ENCODE measurements at regions not wholly inside any gene's neighbourhood (a gene's known extent, or its start where the extent isn't known, plus 50 kb on each side); places are given as distances from the start of the nearest gene placed in this dataset.

- ATAC-seq (no peak), DNase-seq (ENCODE audit: low spot score) (no peak)
- no peaks in the 10 kb centered on the region for H3K36me3 Mint-ChIP-seq
- ChIA-PET CTCF (no interaction called here), POLR2A (no interaction called here)
- no peak overlapping the region for H3K27ac Mint-ChIP-seq
- no peaks in the 10 kb centered on the region for H3K4me1 Mint-ChIP-seq
- no peaks in the 10 kb centered on the region for H3K9me3 Mint-ChIP-seq
- H3K4me3 Mint-ChIP-seq, result no peak overlapping the region
- no peaks in the 10 kb centered on the region for H3K27me3 Mint-ChIP-seq (ENCODE audit: low read depth)
- TF ChIP-seq ZBTB21 (CRISPR knock-in tag; IDR thresholded peaks at IDR 0.05; ENCODE audit: borderline replicate concordance) (no peak), MYBL2 (CRISPR knock-in tag; IDR thresholded peaks at IDR 0.05) (no peak), NFYB (CRISPR knock-in tag; conservative IDR thresholded peaks at IDR 0.05; ENCODE audit: low read depth) (no peak), NR1H2 (CRISPR knock-in tag; IDR thresholded peaks at IDR 0.05) (no peak), CTCF (IDR thresholded peaks at IDR 0.05) (no peak)
- TF ChIP-seq, protein P1, sequence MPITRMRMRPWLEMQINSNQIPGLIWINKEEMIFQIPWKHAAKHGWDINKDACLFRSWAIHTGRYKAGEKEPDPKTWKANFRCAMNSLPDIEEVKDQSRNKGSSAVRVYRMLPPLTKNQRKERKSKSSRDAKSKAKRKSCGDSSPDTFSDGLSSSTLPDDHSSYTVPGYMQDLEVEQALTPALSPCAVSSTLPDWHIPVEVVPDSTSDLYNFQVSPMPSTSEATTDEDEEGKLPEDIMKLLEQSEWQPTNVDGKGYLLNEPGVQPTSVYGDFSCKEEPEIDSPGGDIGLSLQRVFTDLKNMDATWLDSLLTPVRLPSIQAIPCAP (CRISPR knock-in tag; IDR thresholded peaks at IDR 0.05), result no peak
- TF ChIP-seq, protein P2, sequence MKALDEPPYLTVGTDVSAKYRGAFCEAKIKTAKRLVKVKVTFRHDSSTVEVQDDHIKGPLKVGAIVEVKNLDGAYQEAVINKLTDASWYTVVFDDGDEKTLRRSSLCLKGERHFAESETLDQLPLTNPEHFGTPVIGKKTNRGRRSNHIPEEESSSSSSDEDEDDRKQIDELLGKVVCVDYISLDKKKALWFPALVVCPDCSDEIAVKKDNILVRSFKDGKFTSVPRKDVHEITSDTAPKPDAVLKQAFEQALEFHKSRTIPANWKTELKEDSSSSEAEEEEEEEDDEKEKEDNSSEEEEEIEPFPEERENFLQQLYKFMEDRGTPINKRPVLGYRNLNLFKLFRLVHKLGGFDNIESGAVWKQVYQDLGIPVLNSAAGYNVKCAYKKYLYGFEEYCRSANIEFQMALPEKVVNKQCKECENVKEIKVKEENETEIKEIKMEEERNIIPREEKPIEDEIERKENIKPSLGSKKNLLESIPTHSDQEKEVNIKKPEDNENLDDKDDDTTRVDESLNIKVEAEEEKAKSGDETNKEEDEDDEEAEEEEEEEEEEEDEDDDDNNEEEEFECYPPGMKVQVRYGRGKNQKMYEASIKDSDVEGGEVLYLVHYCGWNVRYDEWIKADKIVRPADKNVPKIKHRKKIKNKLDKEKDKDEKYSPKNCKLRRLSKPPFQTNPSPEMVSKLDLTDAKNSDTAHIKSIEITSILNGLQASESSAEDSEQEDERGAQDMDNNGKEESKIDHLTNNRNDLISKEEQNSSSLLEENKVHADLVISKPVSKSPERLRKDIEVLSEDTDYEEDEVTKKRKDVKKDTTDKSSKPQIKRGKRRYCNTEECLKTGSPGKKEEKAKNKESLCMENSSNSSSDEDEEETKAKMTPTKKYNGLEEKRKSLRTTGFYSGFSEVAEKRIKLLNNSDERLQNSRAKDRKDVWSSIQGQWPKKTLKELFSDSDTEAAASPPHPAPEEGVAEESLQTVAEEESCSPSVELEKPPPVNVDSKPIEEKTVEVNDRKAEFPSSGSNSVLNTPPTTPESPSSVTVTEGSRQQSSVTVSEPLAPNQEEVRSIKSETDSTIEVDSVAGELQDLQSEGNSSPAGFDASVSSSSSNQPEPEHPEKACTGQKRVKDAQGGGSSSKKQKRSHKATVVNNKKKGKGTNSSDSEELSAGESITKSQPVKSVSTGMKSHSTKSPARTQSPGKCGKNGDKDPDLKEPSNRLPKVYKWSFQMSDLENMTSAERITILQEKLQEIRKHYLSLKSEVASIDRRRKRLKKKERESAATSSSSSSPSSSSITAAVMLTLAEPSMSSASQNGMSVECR (CRISPR knock-in tag; IDR thresholded peaks at IDR 0.05; ENCODE audit: borderline replicate concordance), result no peak
- TF ChIP-seq, protein P3, sequence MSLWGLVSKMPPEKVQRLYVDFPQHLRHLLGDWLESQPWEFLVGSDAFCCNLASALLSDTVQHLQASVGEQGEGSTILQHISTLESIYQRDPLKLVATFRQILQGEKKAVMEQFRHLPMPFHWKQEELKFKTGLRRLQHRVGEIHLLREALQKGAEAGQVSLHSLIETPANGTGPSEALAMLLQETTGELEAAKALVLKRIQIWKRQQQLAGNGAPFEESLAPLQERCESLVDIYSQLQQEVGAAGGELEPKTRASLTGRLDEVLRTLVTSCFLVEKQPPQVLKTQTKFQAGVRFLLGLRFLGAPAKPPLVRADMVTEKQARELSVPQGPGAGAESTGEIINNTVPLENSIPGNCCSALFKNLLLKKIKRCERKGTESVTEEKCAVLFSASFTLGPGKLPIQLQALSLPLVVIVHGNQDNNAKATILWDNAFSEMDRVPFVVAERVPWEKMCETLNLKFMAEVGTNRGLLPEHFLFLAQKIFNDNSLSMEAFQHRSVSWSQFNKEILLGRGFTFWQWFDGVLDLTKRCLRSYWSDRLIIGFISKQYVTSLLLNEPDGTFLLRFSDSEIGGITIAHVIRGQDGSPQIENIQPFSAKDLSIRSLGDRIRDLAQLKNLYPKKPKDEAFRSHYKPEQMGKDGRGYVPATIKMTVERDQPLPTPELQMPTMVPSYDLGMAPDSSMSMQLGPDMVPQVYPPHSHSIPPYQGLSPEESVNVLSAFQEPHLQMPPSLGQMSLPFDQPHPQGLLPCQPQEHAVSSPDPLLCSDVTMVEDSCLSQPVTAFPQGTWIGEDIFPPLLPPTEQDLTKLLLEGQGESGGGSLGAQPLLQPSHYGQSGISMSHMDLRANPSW (CRISPR knock-in tag; conservative IDR thresholded peaks at IDR 0.05; ENCODE audit: low read depth), result no peak
Measured at GRCh38 chr5:111585946-111586345, 73.6 kb upstream of the STARD4 start.

- ATAC-seq, result no peak
- H3K27ac Mint-ChIP-seq, result no peak overlapping the region
- H3K4me3 Mint-ChIP-seq, result no peak overlapping the region
- no peak for DNase-seq (ENCODE audit: low spot score)
- POLR2A ChIA-PET, result no interaction called here
- no peaks in the 10 kb centered on the region for H3K9me3 Mint-ChIP-seq
- H3K4me1 Mint-ChIP-seq, result no peaks in the 10 kb centered on the region
- CTCF ChIA-PET, result no interaction called here
- H3K27me3 Mint-ChIP-seq (ENCODE audit: low read depth), result no peaks in the 10 kb centered on the region
- H3K36me3 Mint-ChIP-seq, result no peaks in the 10 kb centered on the region
- TF ChIP-seq ESRRA (CRISPR knock-in tag; IDR thresholded peaks at IDR 0.05; ENCODE audit: borderline replicate concordance) (no peak), ELF4 (CRISPR knock-in tag; IDR thresholded peaks at IDR 0.05; ENCODE audit: low read depth) (no peak), CREM (CRISPR knock-in tag; IDR thresholded peaks at IDR 0.05) (no peak), SMAD4 (CRISPR knock-in tag; IDR thresholded peaks at IDR 0.05) (no peak), TEAD4 (CRISPR knock-in tag; IDR thresholded peaks at IDR 0.05) (no peak), TCF7 (CRISPR knock-in tag; IDR thresholded peaks at IDR 0.05; ENCODE audit: low read depth) (no peak), KAT7 (CRISPR knock-in tag; IDR thresholded peaks at IDR 0.05; ENCODE audit: borderline replicate concordance) (no peak), ETV6 (CRISPR knock-in tag; IDR thresholded peaks at IDR 0.05) (no peak), ZBTB21 (CRISPR knock-in tag; IDR thresholded peaks at IDR 0.05; ENCODE audit: borderline replicate concordance) (no peak), NR3C1 (CRISPR knock-in tag; conservative IDR thresholded peaks at IDR 0.05; ENCODE audit: low read depth) (no peak), ZNF512 (CRISPR knock-in tag; IDR thresholded peaks at IDR 0.05; ENCODE audit: borderline replicate concordance) (no peak)
- TF ChIP-seq, protein P1 (CRISPR knock-in tag; IDR thresholded peaks at IDR 0.05), result no peak
- TF ChIP-seq, protein P4, sequence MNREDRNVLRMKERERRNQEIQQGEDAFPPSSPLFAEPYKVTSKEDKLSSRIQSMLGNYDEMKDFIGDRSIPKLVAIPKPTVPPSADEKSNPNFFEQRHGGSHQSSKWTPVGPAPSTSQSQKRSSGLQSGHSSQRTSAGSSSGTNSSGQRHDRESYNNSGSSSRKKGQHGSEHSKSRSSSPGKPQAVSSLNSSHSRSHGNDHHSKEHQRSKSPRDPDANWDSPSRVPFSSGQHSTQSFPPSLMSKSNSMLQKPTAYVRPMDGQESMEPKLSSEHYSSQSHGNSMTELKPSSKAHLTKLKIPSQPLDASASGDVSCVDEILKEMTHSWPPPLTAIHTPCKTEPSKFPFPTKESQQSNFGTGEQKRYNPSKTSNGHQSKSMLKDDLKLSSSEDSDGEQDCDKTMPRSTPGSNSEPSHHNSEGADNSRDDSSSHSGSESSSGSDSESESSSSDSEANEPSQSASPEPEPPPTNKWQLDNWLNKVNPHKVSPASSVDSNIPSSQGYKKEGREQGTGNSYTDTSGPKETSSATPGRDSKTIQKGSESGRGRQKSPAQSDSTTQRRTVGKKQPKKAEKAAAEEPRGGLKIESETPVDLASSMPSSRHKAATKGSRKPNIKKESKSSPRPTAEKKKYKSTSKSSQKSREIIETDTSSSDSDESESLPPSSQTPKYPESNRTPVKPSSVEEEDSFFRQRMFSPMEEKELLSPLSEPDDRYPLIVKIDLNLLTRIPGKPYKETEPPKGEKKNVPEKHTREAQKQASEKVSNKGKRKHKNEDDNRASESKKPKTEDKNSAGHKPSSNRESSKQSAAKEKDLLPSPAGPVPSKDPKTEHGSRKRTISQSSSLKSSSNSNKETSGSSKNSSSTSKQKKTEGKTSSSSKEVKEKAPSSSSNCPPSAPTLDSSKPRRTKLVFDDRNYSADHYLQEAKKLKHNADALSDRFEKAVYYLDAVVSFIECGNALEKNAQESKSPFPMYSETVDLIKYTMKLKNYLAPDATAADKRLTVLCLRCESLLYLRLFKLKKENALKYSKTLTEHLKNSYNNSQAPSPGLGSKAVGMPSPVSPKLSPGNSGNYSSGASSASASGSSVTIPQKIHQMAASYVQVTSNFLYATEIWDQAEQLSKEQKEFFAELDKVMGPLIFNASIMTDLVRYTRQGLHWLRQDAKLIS (CRISPR knock-in tag; IDR thresholded peaks at IDR 0.05; ENCODE audit: borderline replicate concordance), result no peak
Measured at GRCh38 chr5:111585291-111585690, 73.0 kb upstream of the STARD4 start.
